C1 segment of cervical spinal cord (tissue), 14 donors: ENCODE measurements at regions not wholly inside any gene's neighbourhood (a gene's known extent, or its start where the extent isn't known, plus 50 kb on each side); places are given as distances from the start of the nearest gene placed in this dataset.
"Not testable (repeated sequence)": the region's sequence is repeated elsewhere in the genome, so short reads cannot be mapped to it uniquely, and the experiment has no call there.

Experiments
- DNase-seq, 14 donors: peaks; one replicate each; lab custom pipeline; 2025; lab: John Stamatoyannopoulos, UW

DNA sequence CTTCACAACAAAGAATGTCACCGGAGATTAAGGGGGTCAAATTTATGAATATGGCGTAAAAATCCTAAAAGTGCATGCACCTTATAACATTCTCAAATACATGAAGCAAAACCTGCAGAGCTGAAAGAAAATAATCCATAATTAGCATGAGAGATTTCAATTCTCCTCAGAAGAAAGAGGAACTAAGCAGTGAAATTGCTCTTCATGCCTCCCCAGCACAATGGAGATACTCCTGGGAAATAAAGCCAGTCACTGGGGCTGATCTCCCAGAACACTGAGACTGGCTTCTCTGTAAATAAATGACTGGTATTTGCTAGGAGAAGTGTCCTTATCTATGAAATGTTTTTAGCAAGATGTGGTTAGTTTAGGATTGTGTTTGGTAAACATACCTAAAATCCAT, 68.1 kb downstream of the GOLGA6L6 start:
- not testable (repeated sequence) for DNase-seq

DNA sequence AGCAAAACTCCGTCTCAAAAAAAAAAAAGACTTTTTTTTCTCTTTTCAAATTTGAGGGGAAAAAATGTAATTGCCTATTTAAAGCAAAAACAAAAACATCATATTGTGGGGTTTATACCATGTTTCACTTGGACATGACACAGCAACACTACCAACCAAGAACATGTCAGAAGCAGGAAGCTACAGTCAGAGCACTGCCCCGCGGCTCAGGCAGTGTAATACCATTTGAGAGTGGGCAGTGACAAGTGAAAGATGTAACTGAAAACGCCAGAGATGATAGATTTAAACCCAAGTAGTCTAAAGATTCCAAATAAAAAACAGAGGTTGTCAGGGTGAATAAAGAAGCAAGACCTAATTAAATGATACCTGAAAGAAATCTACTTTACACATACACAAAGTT, 68.6 kb downstream of the GOLGA6L6 start:
- DNase-seq, result not testable (repeated sequence)

DNA sequence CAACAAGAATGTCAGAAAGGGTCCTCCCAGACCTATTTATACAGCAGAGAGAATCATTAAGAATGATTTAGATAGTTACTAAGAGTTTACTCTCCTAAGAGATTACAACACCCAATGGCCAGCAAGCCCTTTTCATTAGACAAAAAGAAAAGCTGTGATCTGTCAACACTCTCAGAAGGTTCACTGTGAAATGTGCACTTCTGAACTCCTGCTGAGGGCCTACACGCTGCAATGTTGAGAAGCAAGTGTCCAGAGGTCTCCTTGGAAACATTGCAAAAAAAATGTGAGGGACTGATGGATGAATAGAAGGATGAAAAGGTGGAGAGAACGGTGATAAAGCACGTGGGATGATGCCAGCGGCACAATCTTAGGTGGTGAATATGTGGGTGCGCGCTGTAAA, 70.8 kb downstream of the GOLGA6L6 start:
- DNase-seq, result not testable (repeated sequence)

DNA sequence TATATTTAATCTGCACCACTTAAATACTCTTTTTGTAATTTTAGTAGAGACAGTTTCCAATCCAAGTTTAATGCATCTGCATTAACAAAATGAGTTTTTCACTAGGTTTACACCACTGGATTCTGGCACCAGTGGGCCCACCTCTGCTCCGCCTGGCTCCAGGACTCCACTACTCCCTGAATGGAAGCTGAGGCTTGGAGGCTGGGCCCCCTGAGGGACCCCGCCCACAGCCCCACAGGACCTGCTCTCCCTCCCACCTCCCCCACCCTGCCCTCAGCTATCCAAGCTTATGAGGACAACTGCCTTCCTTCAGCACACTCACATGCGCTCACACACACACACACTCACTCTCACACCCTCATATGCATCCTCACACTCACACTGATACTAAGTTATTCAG, 100.5 kb downstream of the GOLGA6L6 start:
- DNase-seq, result not testable (repeated sequence)

DNA sequence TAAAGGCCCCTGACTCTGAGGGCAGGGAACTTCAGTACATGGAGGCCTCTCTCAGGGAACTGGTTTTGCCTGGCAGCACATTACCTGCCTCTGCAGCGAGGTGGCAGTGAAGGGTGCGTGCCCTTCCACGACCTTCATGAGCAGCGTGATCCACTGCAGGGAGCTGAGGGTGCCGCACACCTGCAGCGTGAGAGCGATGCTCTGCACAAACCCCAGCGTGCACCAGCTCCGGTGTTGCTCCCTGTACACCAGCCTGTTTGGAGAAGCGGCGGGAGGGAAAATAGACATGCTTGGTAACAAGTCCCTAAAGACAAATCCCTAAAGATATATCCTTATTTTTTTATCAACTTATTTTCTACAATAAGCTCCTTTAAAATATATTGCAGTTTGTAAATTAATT, 101.2 kb downstream of the GOLGA6L6 start:
- not testable (repeated sequence) for DNase-seq

DNA sequence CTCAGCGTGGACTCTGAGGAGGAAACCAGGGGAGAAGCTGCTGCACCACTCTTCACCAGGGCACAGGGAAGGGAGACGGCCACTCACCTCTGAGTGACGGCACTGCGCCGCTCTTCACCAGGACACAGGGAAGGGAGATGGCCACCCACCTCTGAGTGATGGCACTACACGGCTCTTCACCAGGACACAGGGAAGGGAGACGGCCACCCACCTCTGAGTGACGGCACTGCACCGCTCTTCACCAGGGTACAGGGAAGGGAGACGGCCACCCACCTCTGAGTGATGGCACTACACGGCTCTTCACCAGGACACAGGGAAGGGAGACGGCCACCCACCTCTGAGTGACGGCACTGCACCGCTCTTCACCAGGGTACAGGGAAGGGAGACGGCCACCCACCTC, 102.5 kb downstream of the GOLGA6L6 start:
- not testable (repeated sequence) for DNase-seq

DNA sequence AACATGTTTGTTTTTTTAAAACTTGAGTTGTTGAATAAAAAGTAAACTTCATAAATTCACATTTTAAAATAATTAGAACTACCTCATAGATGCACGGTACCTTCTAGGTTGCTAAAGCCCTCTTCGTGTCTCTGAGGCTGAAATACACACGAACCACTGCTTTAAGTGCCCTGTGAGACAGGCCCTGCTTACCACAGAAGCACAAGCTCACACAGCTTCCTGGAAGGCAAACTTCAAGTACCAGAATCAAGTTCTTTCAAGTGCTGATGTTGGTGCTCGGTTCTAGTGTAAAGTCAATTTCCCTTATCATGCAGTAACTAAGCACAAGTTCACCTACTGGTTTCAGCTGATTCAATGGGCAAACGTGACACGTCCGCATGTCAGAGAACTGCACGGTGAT, 103.3 kb downstream of the GOLGA6L6 start:
- not testable (repeated sequence) for DNase-seq

DNA sequence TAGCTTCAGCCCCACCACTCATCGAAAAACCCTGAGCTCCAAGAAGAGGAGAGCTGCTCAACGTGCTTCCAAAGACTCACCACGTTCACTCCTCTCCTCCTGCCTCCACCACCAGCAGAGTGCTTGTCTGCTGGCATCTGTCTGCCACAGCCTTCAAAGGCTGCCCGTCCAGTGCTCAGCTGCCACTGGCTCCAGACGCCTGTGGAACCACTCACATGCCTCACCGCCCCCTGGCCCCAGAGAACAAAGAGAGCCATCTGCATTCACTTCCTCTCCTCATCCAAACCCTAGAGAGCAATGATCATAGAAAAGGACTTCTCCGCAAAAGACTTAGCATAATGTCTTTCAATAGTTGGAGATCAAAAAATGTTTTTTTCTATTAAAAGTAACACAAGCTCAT, 108.1 kb downstream of the GOLGA6L6 start:
- not testable (repeated sequence) for DNase-seq

DNA sequence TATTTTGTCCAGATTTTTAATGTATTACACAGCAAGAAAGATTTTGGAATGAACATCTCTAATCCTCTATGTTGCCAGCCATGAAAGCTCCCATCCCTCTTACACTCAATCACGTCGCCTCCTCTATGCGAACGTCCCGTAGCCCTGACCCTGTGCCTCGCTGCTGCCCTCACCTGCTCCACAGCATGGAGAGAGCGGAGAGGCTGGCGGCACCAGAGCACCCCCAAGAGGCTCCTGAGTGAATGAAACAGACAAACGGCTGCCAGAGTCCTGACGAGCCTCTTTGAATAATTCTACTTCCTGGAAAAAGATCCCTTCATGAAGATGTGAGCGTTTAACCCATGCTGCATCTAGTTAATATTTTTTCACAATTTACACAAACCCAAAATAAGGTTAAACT, 111.1 kb downstream of the GOLGA6L6 start:
- not testable (repeated sequence) for DNase-seq

DNA sequence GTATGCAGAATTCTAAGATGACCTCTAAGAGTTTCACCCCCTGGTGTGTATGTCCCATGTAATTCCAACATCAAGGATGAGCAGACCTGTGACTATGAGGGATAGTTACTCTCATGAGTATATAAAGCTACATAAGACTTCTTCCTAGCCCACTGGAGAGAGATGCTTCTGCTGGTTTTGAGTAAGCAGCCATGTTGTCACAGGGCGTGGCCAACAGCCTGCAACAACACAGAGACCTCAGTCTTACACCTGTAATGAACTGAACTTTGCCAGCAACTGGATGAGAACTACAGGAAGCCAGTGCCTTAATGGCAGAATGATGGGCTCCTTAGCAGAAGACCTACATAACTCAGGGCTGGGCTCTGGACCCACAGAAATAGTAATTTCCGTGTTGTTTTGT, 120.9 kb downstream of the GOLGA6L6 start:
- not testable (repeated sequence) for DNase-seq

DNA sequence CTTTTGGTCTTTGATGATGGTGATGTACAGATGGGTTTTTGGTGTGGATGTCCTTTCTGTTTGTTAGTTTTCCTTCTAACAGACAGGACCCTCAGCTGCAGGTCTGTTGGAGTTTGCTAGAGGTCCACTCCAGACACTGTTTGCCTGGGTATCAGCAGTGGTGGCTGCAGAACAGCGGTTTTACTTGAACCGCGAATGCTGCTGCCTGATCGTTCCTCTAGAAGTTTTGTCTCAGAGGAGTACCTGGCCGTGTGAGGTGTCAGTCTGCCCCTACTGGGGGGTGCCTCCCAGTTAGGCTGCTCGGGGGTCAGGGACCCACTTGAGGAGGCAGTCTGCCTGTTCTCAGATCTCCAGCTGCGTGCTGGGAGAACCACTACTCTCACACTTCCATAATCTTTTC, 125.0 kb downstream of the GOLGA6L6 start:
- not testable (repeated sequence) for DNase-seq

DNA sequence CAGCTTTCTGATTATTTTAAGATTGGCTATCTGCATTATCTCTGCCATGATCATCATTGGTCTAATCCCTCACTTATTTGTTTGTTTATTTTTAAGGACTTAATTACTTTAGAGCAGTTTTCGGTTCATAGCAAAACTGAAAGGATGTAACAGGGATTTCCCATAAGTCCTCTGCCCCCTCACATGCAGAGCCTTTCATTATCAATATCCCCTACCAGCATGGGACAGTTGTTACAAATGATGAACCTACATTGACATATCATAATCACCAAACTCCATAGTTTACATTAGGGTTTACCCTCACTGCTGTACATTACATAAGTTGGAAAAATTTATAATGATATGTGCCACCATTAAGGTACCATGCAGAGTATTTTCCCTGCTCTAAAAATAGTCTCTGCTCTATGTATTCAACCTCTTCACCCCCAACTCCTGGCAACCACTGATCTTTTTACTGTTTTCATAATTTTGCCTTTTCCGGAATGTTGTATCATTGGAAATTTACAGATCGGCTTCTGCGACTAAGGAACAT, 131.9 kb downstream of the GOLGA6L6 start:
- DNase-seq, result not testable (repeated sequence)

DNA sequence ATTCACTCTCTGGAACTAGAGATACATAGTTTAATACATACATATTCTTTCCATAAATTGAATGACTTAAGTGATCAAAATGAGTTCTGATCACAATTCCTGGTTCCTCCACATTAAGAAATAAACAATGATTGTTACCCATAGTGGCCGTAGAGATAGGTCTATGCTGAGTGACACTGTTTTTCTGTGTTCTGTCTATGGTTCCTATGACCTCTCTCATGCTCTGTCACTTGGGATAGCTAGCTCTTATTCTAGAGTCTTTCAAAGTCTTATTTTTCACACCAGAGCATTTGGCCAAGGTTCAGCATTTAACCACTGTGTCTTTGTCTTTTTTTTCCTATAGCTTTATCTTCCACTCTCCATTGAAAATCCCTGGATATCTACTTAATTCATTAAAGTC, 132.4 kb downstream of the GOLGA6L6 start:
- no peak for DNase-seq

DNA sequence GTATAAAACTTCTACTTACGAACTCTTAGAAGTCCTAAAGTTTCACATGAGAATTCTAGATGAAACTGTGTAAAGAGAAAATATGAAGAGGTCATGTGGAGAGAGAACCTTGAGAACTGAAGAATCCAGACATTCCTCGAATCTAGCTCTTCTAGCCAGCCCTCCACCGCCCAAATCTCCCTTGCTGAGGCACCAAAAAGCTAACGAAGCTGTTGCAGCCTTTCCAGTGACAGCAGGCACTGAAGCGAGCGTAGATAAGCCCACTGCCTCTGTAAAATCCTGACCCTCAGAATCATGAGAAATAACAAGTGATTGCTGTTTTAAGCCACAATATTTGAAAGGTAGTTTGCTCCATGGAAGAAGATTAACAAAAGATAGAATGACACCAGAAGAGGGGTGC, 134.0 kb downstream of the GOLGA6L6 start:
- no peak for DNase-seq

DNA sequence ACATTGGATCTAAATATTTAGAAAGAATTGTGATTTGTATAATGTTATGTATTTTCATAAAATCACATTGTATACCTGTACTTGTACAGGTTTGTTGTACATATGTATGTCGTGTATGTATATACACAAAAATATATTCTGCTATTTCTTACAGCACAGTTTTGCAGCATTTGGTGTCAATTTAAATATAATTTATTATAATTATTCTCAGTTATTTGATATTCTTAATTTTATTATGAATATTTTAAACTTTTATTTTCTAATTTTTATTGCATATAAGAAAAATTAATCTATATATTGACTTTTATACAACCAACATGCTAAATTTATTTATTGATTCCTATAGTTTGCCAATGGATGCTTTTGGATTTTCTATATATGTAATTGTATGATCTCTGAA, 137.0 kb downstream of the GOLGA6L6 start:
- DNase-seq, result not testable (repeated sequence)

DNA sequence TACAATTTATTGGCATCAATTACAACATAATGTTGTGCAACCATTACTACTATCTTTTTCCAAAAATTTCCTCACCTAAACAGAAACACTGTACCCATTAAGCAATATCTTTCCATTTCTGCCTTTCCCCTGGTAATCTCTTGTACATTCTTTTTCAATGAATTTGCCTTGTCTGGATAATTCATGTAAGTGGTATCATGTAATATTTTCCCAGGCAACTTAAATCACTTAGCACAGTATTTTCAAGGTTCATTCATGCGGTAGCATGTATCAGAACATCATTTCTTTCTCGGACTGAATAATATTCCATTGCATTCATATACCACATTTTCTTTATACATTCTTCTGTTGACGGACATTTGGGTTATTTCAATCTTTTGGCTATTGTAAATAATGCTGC, 139.0 kb downstream of the GOLGA6L6 start:
- DNase-seq, result not testable (repeated sequence)

DNA sequence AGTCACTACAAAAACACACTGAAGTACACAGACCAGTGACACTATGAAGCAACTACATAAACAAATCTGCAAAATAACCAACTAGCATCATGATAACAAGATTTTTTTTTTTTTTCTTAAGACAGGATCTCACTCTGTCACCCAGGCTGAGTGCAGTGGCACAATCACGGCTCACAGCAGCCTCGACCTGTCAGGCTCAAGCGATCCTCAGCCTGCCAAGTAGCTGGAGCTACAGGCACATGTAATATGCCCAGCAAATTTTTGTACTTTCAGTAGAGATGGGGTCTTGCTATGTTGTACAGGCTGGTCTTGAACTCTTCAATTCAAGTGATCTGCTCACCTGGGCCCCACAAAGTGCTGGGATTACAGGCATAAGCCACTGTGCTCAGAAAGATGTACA, 140.5 kb downstream of the GOLGA6L6 start:
- not testable (repeated sequence) for DNase-seq

DNA sequence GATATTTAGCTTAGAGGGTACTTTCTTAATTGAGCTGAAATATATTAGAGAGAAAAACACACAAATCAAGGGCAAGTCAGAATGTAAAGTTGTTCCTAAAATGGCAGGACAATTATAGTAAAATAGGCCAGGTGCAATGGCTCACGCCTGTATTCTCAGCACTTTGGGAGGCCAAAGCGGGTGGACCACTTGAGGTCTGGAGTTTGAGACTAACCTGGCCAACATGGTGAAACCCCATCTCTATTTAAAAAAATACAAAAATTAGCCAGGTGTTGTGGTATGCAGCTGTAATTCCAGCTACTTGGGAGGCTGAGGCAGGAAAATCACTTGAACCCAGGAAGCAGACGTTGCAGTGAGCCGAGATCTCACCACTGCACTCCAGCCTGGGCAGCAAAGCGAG, 142.9 kb downstream of the GOLGA6L6 start:
- not testable (repeated sequence) for DNase-seq

DNA sequence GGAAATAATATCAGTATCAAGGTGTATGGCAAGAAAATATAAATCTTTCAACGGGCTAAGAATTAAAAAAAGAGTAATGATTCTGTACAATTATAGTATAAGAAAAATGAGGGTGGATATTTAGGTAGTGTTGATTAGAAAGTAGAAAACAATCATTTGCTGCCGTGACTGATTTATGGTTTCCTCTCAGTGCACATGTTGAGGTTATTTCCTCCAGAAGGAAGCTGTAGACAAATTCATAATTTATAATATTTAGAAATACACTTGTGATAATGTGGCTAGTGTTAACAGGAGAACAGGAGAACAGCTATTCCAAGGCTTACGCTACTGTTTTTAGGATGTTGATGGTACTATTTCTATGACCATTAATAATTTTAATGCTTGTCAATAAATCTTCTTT, 153.4 kb downstream of the GOLGA6L6 start:
- not testable (repeated sequence) for DNase-seq

DNA sequence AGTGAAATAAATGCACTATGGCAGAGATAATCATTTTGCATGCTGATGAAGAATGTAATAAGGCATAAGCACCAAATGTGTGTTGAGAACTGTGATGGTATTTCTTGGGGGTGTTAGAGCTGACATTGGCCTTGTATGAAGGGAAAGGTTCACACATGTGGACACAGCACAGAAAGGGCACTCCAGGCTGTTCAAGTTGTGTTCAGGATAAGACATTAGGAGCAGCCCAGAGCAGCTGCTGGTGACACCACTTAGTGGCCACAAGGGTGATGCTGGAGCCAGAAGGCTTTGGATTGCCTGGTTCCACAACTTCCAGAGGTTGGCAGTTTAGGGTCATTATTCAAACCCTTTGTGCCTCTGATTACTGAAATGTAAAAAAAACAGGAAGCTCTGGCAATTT, 155.4 kb downstream of the GOLGA6L6 start:
- DNase-seq, result no peak

DNA sequence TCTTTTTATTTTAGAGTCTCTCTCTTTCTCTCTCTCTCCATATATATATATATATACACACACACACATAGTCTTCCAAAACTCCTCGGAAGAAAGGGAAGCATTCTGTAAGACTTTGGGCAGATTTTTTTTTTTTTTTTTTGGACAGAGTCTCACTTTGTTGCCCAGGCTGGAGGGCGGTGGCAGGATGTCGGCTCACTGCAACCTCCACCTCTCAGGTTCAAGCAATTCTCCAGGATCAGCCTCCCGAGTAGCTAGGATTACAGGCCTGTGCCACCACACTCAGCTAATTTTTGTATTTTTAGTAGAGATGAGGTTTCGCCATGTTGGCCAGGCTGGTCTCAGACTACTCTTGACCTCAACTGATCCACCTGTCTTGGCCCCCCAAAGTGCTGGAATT, 161.4 kb downstream of the GOLGA6L6 start:
- DNase-seq, result not testable (repeated sequence)

DNA sequence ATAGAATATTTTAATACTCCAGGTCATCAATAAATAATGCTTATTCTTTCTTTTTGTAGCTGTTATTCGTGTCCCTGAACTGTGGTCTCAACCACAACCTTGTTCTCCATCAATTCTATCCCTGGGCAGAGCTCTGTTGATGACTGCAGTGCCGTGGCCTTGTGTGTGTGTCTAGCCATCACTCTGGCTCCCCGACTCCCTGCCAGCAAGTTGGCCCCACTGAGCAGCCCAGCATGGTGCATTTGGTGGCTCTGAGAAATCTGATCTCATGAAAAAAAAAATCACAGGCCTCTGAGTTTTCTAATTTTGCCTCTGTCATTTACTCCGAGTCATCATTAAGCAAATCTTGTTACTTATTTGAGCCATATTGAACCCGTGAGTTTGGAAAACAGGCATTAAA, 164.7 kb downstream of the GOLGA6L6 start:
- no peak for DNase-seq

DNA sequence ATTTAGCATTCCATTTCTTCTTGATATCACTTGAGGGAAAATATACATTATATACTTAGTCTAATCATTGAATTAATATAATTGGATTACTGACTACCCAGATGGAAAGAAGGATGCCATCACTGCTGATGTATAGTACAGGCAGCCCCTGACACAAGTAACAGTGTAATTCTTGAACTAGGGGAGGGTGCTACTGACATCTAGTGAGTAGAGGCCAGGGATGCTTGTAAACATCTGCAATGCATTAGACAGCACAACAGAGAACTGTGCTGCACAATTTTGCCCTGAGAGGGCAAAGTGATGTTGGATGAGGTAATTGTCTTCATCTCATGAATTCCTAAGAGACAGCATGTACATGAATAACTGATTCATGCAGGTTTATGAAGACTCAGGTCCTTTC, 169.2 kb downstream of the GOLGA6L6 start:
- not testable (repeated sequence) for DNase-seq

DNA sequence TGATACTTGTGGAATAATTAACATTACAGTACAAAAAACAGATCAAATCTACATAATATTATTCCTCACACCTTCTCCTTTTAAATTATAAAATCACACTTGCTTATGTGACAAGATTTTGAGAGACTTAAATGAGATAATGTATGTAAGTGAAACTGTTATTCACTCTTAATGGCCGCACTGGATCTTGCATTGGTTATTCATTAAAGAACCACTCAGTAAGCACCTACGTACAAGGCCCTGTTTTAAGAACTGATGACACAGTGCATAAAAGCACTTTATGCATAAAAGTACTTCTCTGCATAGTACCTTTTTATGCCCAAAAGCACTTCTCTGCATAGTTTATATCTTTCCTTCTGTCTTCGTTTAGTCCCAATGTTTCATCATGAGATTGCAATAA, 172.1 kb downstream of the GOLGA6L6 start:
- DNase-seq, result no peak
